Neural cell (in vitro differentiated cells): ENCODE measurements at regions not wholly inside any gene's neighbourhood (a gene's known extent, or its start where the extent isn't known, plus 50 kb on each side); places are given as distances from the start of the nearest gene placed in this dataset.

Experiments
- H2AFZ ChIP-seq: fragments of 200-600, 300-800 bp; sonication (generic), shearing (Covaris generic); 2 replicates; pipeline ENCODE4 v1.6.0; 2014; ENCODE audit warnings: low read depth, mild to moderate bottlenecking, antibody characterized with exemption, low read length, moderate library complexity
- H3F3A ChIP-seq: fragments of 200-600 bp; shearing (Covaris generic); 2 replicates; pipeline ENCODE4 v1.6.1; 2016; ENCODE audit warnings: mild to moderate bottlenecking, moderate library complexity, mixed read lengths, antibody characterized with exemption, low read length; ENCODE audit not compliant: insufficient read depth, poor library complexity, severe bottlenecking
- H3K27ac ChIP-seq: fragments of 200-600, 300-800 bp; sonication (generic), shearing (Covaris generic); 2 replicates; pipeline ENCODE4 v1.5.1; 2014; ENCODE audit warnings: mild to moderate bottlenecking, low read length, moderate library complexity
- H3K27me3 ChIP-seq: fragments of 300-800, 200-600 bp; sonication (generic), shearing (Covaris generic); 2 replicates; pipeline ENCODE4 v1.6.0; 2014; ENCODE audit warnings: mild to moderate bottlenecking, low read depth, low read length, moderate library complexity; ENCODE audit not compliant: insufficient read depth
- H3K36me3 ChIP-seq: fragments of 300-800, 200-600 bp; sonication (generic), shearing (Covaris generic); 2 replicates; pipeline ENCODE4 v1.5.1; 2014; ENCODE audit warnings: mild to moderate bottlenecking, antibody characterized with exemption, low read length, moderate library complexity; ENCODE audit not compliant: insufficient read depth
- H3K4me2 ChIP-seq: fragments of 300-800, 200-600 bp; sonication (generic), shearing (Covaris generic); 2 replicates; pipeline ENCODE4 v1.6.0; 2014; ENCODE audit warnings: mild to moderate bottlenecking, low read length
- H3K4me3 ChIP-seq: fragments of 300-800, 200-600 bp; sonication (generic), shearing (Covaris generic); 2 replicates; pipeline ENCODE4 v1.5.1; 2014; ENCODE audit warnings: mild to moderate bottlenecking, low read length, moderate library complexity
- H3K79me2 ChIP-seq: fragments of 200-600 bp; shearing (Covaris generic); replicated peaks from 2 replicates; pipeline ENCODE4 v1.6.0; 2014; ENCODE audit warnings: mild to moderate bottlenecking, low read length, moderate library complexity; ENCODE audit not compliant: insufficient read depth
- H3K9ac ChIP-seq: fragments of 300-800, 200-600 bp; sonication (generic), shearing (Covaris generic); 2 replicates; pipeline ENCODE4 v1.6.1; 2016; ENCODE audit warnings: mild to moderate bottlenecking, low read length, mixed read lengths
- H3K9me2 ChIP-seq: fragments of 200-600 bp; shearing (Covaris generic); 2 replicates; pipeline ENCODE4 v1.6.1; 2016; ENCODE audit warnings: mild to moderate bottlenecking, low read length, mixed read lengths; ENCODE audit not compliant: insufficient read depth
- H3K9me3 ChIP-seq: fragments of 200-600, 300-800 bp; sonication (generic), shearing (Covaris generic); 2 replicates; pipeline ENCODE4 v1.6.1; 2016; ENCODE audit warnings: mild to moderate bottlenecking, mixed run types, low read length, moderate library complexity, mixed read lengths
- H4K20me1 ChIP-seq: fragments of 200-600 bp; shearing (Covaris generic); 2 replicates; pipeline ENCODE4 v1.6.1; 2016; ENCODE audit warnings: mild to moderate bottlenecking, mixed run types; ENCODE audit not compliant: insufficient read depth
- CTCF ChIP-seq: fragments of 450-650 bp; IDR thresholded peaks from 2 replicates; pipeline ENCODE4 v1.5.1; 2014; ENCODE audit warnings: antibody characterized with exemption, mild to moderate bottlenecking, moderate library complexity; ENCODE audit not compliant: poor library complexity, severe bottlenecking
- EP300 ChIP-seq: fragments of 450-650 bp; conservative IDR thresholded peaks from 2 replicates; pipeline ENCODE4 v1.6.1; 2014; ENCODE audit warnings: antibody characterized with exemption, mild to moderate bottlenecking, moderate library complexity; ENCODE audit not compliant: poor library complexity, severe bottlenecking
- EZH2 ChIP-seq: fragments of 200-600, 300-800 bp; shearing (Covaris generic), sonication (generic); IDR thresholded peaks from 2 replicates; pipeline ENCODE4 v1.6.1; 2014; ENCODE audit warnings: antibody characterized with exemption, low read length, borderline replicate concordance, mild to moderate bottlenecking; ENCODE audit not compliant: insufficient read depth, poor library complexity, severe bottlenecking
- MXI1 ChIP-seq: fragments of 450-650 bp; conservative IDR thresholded peaks from 2 replicates; pipeline ENCODE4 v1.6.1; 2014; ENCODE audit warnings: antibody characterized with exemption, mild to moderate bottlenecking; ENCODE audit not compliant: poor library complexity, severe bottlenecking
- POLR2AphosphoS5 ChIP-seq: IDR thresholded peaks from 2 replicates; pipeline ENCODE4 v1.6.1; 2012
- RAD21 ChIP-seq: fragments of 450-650 bp; conservative IDR thresholded peaks from 2 replicates; pipeline ENCODE4 v1.6.1; 2014; ENCODE audit warnings: antibody characterized with exemption, mild to moderate bottlenecking, moderate library complexity
- REST ChIP-seq: IDR thresholded peaks from 2 replicates; pipeline ENCODE4 v1.6.1; 2012; ENCODE audit warnings: borderline replicate concordance
- SMC3 ChIP-seq: fragments of 450-650 bp; conservative IDR thresholded peaks from 2 replicates; pipeline ENCODE4 v1.6.1; 2014; ENCODE audit warnings: antibody characterized with exemption, mild to moderate bottlenecking, moderate library complexity; ENCODE audit not compliant: poor library complexity
- TAF1 ChIP-seq: IDR thresholded peaks from 2 replicates; pipeline ENCODE4 v1.6.1; 2012; ENCODE audit warnings: low read depth

GRCh38 chr20:58135441-58136148, 92.9 kb downstream of the ANKRD60 start:
- TF ChIP-seq SMC3 (no peak), TAF1 (no peak), REST (no peak), EP300 (no peak), MXI1 (no peak), EZH2 (no peak), POLR2AphosphoS5 (no peak), RAD21 (no peak), CTCF (no peak)
- H2AFZ ChIP-seq, result no peak overlapping the region
- H3K27me3 ChIP-seq, result no peaks in the 10 kb centered on the region
- no peak overlapping the region for H3K4me3 ChIP-seq
- H3K27ac ChIP-seq, result no peak overlapping the region
- H4K20me1 ChIP-seq, result no peaks in the 10 kb centered on the region
- no peaks in the 10 kb centered on the region for H3K36me3 ChIP-seq
- H3K79me2 ChIP-seq, result no peaks in the 10 kb centered on the region
- H3F3A ChIP-seq, result no peaks in the 10 kb centered on the region
- no peaks in the 10 kb centered on the region for H3K9me3 ChIP-seq
- no peak overlapping the region for H3K9ac ChIP-seq
- no peaks in the 10 kb centered on the region for H3K9me2 ChIP-seq
- no peak overlapping the region for H3K4me2 ChIP-seq

- no peaks in the 10 kb centered on the region for H3K27me3 ChIP-seq
- H3K79me2 ChIP-seq, result no peaks in the 10 kb centered on the region
- H4K20me1 ChIP-seq, result no peaks in the 10 kb centered on the region
- no peak overlapping the region for H3K27ac ChIP-seq
- H3K9me2 ChIP-seq, result no peaks in the 10 kb centered on the region
- no peaks in the 10 kb centered on the region for H3K9me3 ChIP-seq
- no peak overlapping the region for H3K9ac ChIP-seq
- H3K36me3 ChIP-seq, result no peaks in the 10 kb centered on the region
- H2AFZ ChIP-seq, result no peak overlapping the region
- no peak overlapping the region for H3K4me3 ChIP-seq
- H3K4me2 ChIP-seq, result no peak overlapping the region
- TF ChIP-seq SMC3, result no peak
- no peak for TF ChIP-seq TAF1
- TF ChIP-seq MXI1, result no peak
- TF ChIP-seq RAD21, result no peak
- no peak for TF ChIP-seq REST
- no peak for TF ChIP-seq EP300
- no peak for TF ChIP-seq POLR2AphosphoS5
- no peak for TF ChIP-seq CTCF
- TF ChIP-seq EZH2, result no peak
- no peaks in the 10 kb centered on the region for H3F3A ChIP-seq
These were observed 95.2 kb downstream of the ANKRD60 start for GRCh38 chr20:58133020-58133808.
